ENCODE measurements at regions not wholly inside any gene's neighbourhood (a gene's known extent, or its start where the extent isn't known, plus 50 kb on each side); places are given as distances from the start of the nearest gene placed in this dataset.

DNA sequence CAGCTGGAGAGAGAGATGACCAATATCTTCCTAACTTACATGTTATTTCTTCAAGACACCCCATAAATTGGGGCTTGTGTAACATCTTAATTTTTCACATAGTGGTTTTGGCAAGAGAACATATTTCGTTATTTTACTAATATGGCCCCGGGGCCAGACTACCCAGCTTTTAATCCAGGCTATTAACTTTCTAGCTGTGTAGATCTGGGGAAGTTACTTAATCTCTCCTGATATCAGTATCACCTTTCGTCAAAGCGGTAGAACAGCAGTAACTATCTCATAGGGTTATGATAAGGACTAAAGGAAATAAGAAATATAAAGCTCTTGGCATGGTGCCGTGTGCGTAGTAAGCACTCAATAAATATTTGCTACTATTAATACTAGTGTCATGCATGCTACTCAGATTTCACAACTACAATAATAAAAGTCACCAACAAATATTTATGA lies 71.6 kb upstream of the LYZL1 start:
- DNase-seq = no peak
- no peak for TF ChIP-seq CTCF (IDR thresholded peaks at IDR 0.05; ENCODE audit: partially characterized antibody, unreplicated experiment)
- Mint-ChIP-seq H3K27me3 (ENCODE audit: unreplicated experiment) (no peaks in the 10 kb centered on the region), H3K9me3 (ENCODE audit: unreplicated experiment) (no peaks in the 10 kb centered on the region), H3K4me3 (ENCODE audit: unreplicated experiment) (no peak overlapping the region), H3K36me3 (ENCODE audit: unreplicated experiment) (no peaks in the 10 kb centered on the region), H3K27ac (ENCODE audit: unreplicated experiment) (no peak overlapping the region), H3K4me1 (ENCODE audit: low read depth, unreplicated experiment) (no peaks in the 10 kb centered on the region)

DNA sequence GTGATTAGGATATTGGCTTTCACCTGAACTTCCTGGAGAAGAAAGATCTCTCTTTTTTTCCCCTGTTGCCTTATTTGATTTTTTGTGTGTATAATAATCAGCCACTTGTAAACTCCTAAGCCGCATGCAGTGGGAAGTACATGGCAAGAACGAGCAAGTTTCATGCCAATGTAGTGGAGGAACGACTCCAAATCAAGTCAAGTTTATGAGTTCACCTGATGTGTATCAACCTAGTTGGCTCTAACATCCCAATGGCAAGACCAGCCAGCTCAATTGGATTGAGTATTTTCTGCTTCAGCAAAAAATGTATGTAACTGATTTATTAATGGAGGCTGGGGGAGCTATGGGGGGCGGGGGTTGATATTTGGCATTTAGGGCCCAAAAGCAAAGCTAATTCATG lies 65.5 kb upstream of the LYZL1 start:
- no peak for DNase-seq
- H3K4me3 Mint-ChIP-seq (ENCODE audit: unreplicated experiment) = no peak overlapping the region
- TF ChIP-seq CTCF (IDR thresholded peaks at IDR 0.05; ENCODE audit: partially characterized antibody, unreplicated experiment) = no peak
- H3K36me3 Mint-ChIP-seq (ENCODE audit: unreplicated experiment) = no peaks in the 10 kb centered on the region
- H3K27ac Mint-ChIP-seq (ENCODE audit: unreplicated experiment) = no peak overlapping the region
- H3K4me1 Mint-ChIP-seq (ENCODE audit: low read depth, unreplicated experiment) = peaks cover 17% of the 10 kb centered on the region
- H3K27me3 Mint-ChIP-seq (ENCODE audit: unreplicated experiment) = no peaks in the 10 kb centered on the region
- peaks cover 1% of the 10 kb centered on the region for H3K9me3 Mint-ChIP-seq (ENCODE audit: unreplicated experiment)

DNA sequence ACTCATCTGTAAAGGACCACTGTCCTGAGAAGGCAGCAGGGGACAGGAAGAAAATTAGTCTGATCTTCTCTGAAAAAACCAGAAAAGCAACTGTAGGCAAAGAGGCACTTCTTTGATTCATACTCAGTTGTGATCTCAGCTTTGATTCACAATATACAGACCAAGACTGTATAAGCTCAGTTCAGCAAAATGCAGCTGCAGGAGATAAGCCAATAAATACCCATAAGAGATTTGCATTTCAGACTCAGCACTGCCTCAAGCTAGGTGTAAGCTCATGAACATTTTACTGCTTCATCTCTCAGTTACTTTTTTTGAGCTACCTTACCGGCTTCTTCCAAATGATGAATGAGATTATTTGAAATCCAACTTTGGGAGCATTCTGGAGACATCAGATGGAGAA lies 64.2 kb upstream of the LYZL1 start:
- peaks cover 1% of the 10 kb centered on the region for H3K9me3 Mint-ChIP-seq (ENCODE audit: unreplicated experiment)
- no peak for DNase-seq
- no peaks in the 10 kb centered on the region for H3K36me3 Mint-ChIP-seq (ENCODE audit: unreplicated experiment)
- TF ChIP-seq CTCF (IDR thresholded peaks at IDR 0.05; ENCODE audit: partially characterized antibody, unreplicated experiment) = no peak
- H3K27ac Mint-ChIP-seq (ENCODE audit: unreplicated experiment) = no peak overlapping the region
- H3K4me1 Mint-ChIP-seq (ENCODE audit: low read depth, unreplicated experiment) = peaks cover 23% of the 10 kb centered on the region
- no peak overlapping the region for H3K4me3 Mint-ChIP-seq (ENCODE audit: unreplicated experiment)
- no peaks in the 10 kb centered on the region for H3K27me3 Mint-ChIP-seq (ENCODE audit: unreplicated experiment)

DNA sequence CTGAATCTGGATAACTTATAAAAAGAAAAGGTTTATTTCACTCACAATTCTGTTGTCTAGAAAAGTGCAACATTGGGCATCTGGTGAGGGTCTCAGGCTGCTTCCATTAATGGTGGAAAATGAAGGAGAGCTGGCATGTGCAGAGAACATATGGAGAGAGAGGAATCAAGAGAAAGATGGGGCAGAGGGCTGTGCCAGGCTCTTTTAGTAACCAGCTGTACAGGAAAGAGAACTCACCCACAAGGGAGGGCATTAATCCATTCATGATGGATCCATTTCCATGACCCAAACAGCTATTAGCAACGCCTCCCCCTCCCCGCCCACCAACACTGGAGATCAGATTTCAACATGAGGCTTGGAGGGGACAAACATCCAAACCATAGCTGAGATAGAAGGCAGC lies 61.7 kb upstream of the LYZL1 start:
- Mint-ChIP-seq H3K27ac (ENCODE audit: unreplicated experiment) (peak overlapping the region; percentile 16), H3K9me3 (ENCODE audit: unreplicated experiment) (peaks cover 1% of the 10 kb centered on the region), H3K36me3 (ENCODE audit: unreplicated experiment) (no peaks in the 10 kb centered on the region), H3K4me3 (ENCODE audit: unreplicated experiment) (peak overlapping the region; percentile 49), H3K4me1 (ENCODE audit: low read depth, unreplicated experiment) (peaks cover 23% of the 10 kb centered on the region), H3K27me3 (ENCODE audit: unreplicated experiment) (peaks cover 2% of the 10 kb centered on the region)
- DNase-seq = peak; percentile 32
- TF ChIP-seq CTCF (IDR thresholded peaks at IDR 0.05; ENCODE audit: partially characterized antibody, unreplicated experiment) = no peak

DNA sequence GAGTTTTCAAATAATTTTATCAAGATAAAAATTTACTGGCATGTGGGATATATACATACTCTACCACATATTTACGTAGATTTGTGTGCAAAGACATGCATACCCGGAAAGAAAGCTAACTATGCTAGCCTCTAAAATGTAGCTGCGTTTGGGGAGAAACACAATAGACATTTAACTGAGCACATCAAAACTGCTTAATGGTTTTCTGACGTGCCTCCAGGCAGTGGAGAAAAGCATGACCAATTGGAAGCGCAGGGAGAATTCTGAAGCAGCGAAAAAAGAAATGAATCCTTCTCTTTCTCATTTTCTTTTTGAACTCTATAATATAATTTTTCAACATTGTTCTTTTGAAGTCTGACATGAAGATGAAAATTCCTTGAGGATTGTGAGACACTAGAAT lies 60.3 kb upstream of the LYZL1 start:
- Mint-ChIP-seq H3K4me3 (ENCODE audit: unreplicated experiment) (peak overlapping the region; percentile 55), H3K4me1 (ENCODE audit: low read depth, unreplicated experiment) (peaks cover 23% of the 10 kb centered on the region), H3K27me3 (ENCODE audit: unreplicated experiment) (peaks cover 2% of the 10 kb centered on the region), H3K9me3 (ENCODE audit: unreplicated experiment) (no peaks in the 10 kb centered on the region), H3K36me3 (ENCODE audit: unreplicated experiment) (no peaks in the 10 kb centered on the region), H3K27ac (ENCODE audit: unreplicated experiment) (no peak overlapping the region)
- no peak for TF ChIP-seq CTCF (IDR thresholded peaks at IDR 0.05; ENCODE audit: partially characterized antibody, unreplicated experiment)
- DNase-seq = no peak
